GM23338 (cell line): ENCODE measurements at regions not wholly inside any gene's neighbourhood (a gene's known extent, or its start where the extent isn't known, plus 50 kb on each side); places are given as distances from the start of the nearest gene placed in this dataset.

Source experiments
- CREB1 ChIP-seq: fragments of 250-450 bp; sonication (Bioruptor Pico); IDR thresholded peaks from 2 replicates; pipeline ENCODE4 v1.5.0; 2020; ENCODE audit warnings: low read depth, mild to moderate bottlenecking, moderate library complexity
- ETS1 ChIP-seq: IDR thresholded peaks from 2 replicates; pipeline ENCODE4 v1.6.1; 2016; ENCODE audit warnings: antibody characterized with exemption
- EZH2 ChIP-seq: fragments of 200-600 bp; sonication (generic); IDR thresholded peaks from one replicate; pipeline ENCODE4 v1.8.0; 2017; ENCODE audit warnings: antibody characterized with exemption, mild to moderate bottlenecking, low read depth; ENCODE audit not compliant: unreplicated experiment
- EZH2phosphoT487 ChIP-seq: fragments of 200-600 bp; sonication (generic); IDR thresholded peaks from one replicate; pipeline ENCODE4 v1.8.1; 2018; ENCODE audit warnings: antibody characterized with exemption; ENCODE audit not compliant: unreplicated experiment
- JUNB ChIP-seq: IDR thresholded peaks from one replicate; pipeline ENCODE4 v1.6.1; 2016; ENCODE audit warnings: antibody characterized with exemption; ENCODE audit not compliant: unreplicated experiment
- NANOG ChIP-seq: IDR thresholded peaks from 2 replicates; pipeline ENCODE4 v1.6.1; 2016; ENCODE audit warnings: antibody characterized with exemption, borderline replicate concordance
- POLR2AphosphoS5 ChIP-seq: IDR thresholded peaks from 2 replicates; pipeline ENCODE4 v1.6.1; 2016; ENCODE audit warnings: antibody characterized with exemption, low read depth
- STAT1 ChIP-seq: IDR thresholded peaks from one replicate; pipeline ENCODE4 v1.6.1; 2016; ENCODE audit warnings: antibody characterized with exemption; ENCODE audit not compliant: unreplicated experiment
- ZNF114 ChIP-seq: fragments of 250-450 bp; sonication (Bioruptor Pico); IDR thresholded peaks from 2 replicates; pipeline ENCODE4 v1.5.0; 2020; ENCODE audit warnings: mild to moderate bottlenecking, moderate library complexity
- ZNF331 ChIP-seq: fragments of 250-450 bp; sonication (Bioruptor Pico); IDR thresholded peaks from 2 replicates; pipeline ENCODE4 v1.5.0; 2020; ENCODE audit warnings: low read depth, mild to moderate bottlenecking, moderate library complexity
- TF ChIP-seq, protein P1 (sequence below), 2 experiments: fragments of 200-600 bp in 1 of 2; sonication (generic) in 1 of 2; conservative IDR thresholded peaks; 2 replicates each; pipeline versions ENCODE4 v1.5.1 to v1.6.1; 2016 to 2017; ENCODE audit warnings: antibody characterized with exemption in 2 of 2, low read depth in 2 of 2, mild to moderate bottlenecking in 2 of 2, moderate library complexity in 1 of 2
- TF ChIP-seq, protein P2 (sequence below): IDR thresholded peaks from one replicate; pipeline ENCODE4 v1.6.1; 2018; ENCODE audit warnings: antibody characterized with exemption; ENCODE audit not compliant: unreplicated experiment

DNA sequence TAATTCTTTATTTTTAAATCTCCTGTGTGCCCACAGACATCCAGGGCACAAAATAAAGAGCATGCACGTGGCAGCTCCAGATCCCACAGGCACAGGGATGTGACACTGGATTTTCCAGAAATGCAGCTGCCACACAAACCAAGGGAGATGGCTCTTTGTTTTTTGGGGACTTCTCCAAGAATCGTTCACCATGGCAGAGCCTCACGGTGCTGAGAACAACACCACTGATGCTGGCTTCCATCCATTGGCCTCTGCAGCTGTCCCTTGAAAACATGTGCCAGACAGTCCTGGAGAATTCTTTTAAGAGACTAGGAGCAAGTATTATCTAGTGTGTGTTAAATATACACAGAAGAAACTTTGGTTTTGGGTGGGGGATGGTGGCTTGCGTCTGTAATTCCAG lies 73.2 kb upstream of the SLC22A11 start:
- TF ChIP-seq EZH2phosphoT487 (no peak), JUNB (no peak), POLR2AphosphoS5 (no peak), EZH2 (no peak), ZNF331 (CRISPR knock-in tag) (no peak), STAT1 (no peak), ETS1 (no peak), CREB1 (CRISPR knock-in tag) (no peak), NANOG (no peak), ZNF114 (CRISPR knock-in tag) (no peak)
- TF ChIP-seq, protein P1, sequence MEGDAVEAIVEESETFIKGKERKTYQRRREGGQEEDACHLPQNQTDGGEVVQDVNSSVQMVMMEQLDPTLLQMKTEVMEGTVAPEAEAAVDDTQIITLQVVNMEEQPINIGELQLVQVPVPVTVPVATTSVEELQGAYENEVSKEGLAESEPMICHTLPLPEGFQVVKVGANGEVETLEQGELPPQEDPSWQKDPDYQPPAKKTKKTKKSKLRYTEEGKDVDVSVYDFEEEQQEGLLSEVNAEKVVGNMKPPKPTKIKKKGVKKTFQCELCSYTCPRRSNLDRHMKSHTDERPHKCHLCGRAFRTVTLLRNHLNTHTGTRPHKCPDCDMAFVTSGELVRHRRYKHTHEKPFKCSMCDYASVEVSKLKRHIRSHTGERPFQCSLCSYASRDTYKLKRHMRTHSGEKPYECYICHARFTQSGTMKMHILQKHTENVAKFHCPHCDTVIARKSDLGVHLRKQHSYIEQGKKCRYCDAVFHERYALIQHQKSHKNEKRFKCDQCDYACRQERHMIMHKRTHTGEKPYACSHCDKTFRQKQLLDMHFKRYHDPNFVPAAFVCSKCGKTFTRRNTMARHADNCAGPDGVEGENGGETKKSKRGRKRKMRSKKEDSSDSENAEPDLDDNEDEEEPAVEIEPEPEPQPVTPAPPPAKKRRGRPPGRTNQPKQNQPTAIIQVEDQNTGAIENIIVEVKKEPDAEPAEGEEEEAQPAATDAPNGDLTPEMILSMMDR (conservative IDR thresholded peaks at IDR 0.05; ENCODE audit: low read depth in 2 of 2) = no peak
- TF ChIP-seq, protein P2, sequence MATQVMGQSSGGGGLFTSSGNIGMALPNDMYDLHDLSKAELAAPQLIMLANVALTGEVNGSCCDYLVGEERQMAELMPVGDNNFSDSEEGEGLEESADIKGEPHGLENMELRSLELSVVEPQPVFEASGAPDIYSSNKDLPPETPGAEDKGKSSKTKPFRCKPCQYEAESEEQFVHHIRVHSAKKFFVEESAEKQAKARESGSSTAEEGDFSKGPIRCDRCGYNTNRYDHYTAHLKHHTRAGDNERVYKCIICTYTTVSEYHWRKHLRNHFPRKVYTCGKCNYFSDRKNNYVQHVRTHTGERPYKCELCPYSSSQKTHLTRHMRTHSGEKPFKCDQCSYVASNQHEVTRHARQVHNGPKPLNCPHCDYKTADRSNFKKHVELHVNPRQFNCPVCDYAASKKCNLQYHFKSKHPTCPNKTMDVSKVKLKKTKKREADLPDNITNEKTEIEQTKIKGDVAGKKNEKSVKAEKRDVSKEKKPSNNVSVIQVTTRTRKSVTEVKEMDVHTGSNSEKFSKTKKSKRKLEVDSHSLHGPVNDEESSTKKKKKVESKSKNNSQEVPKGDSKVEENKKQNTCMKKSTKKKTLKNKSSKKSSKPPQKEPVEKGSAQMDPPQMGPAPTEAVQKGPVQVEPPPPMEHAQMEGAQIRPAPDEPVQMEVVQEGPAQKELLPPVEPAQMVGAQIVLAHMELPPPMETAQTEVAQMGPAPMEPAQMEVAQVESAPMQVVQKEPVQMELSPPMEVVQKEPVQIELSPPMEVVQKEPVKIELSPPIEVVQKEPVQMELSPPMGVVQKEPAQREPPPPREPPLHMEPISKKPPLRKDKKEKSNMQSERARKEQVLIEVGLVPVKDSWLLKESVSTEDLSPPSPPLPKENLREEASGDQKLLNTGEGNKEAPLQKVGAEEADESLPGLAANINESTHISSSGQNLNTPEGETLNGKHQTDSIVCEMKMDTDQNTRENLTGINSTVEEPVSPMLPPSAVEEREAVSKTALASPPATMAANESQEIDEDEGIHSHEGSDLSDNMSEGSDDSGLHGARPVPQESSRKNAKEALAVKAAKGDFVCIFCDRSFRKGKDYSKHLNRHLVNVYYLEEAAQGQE = no peak
